ENCODE measurements at regions not wholly inside any gene's neighbourhood (a gene's known extent, or its start where the extent isn't known, plus 50 kb on each side); places are given as distances from the start of the nearest gene placed in this dataset.
"Not testable (repeated sequence)": the region's sequence is repeated elsewhere in the genome, so short reads cannot be mapped to it uniquely, and the experiment has no call there.

GRCh38 chr18:33819692-33820343 is 241.8 kb downstream of the ASXL3 start:
- TF ChIP-seq, protein P1, sequence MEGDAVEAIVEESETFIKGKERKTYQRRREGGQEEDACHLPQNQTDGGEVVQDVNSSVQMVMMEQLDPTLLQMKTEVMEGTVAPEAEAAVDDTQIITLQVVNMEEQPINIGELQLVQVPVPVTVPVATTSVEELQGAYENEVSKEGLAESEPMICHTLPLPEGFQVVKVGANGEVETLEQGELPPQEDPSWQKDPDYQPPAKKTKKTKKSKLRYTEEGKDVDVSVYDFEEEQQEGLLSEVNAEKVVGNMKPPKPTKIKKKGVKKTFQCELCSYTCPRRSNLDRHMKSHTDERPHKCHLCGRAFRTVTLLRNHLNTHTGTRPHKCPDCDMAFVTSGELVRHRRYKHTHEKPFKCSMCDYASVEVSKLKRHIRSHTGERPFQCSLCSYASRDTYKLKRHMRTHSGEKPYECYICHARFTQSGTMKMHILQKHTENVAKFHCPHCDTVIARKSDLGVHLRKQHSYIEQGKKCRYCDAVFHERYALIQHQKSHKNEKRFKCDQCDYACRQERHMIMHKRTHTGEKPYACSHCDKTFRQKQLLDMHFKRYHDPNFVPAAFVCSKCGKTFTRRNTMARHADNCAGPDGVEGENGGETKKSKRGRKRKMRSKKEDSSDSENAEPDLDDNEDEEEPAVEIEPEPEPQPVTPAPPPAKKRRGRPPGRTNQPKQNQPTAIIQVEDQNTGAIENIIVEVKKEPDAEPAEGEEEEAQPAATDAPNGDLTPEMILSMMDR (IDR thresholded peaks at IDR 0.05; ENCODE audit: poor library complexity), result not testable (repeated sequence)
- not testable (repeated sequence) for TF ChIP-seq EZH2phosphoT487 (IDR thresholded peaks at IDR 0.05; ENCODE audit: low read depth, severe bottlenecking, unreplicated experiment)

Measured in hepatocyte (in vitro differentiated cells).